Muscle layer of duodenum (tissue), 2 donors: ENCODE measurements at regions not wholly inside any gene's neighbourhood (a gene's known extent, or its start where the extent isn't known, plus 50 kb on each side); places are given as distances from the start of the nearest gene placed in this dataset.

Experiments used
- H3K27ac ChIP-seq: one replicate; pipeline ENCODE4 v1.7.0; 2013; ENCODE audit warnings: mild to moderate bottlenecking, low read length
- H3K27me3 ChIP-seq: one replicate; pipeline ENCODE4 v1.7.0; 2013; ENCODE audit warnings: low read depth, mild to moderate bottlenecking, control low read depth, low read length
- H3K36me3 ChIP-seq, 2 donors: one replicate each; pipeline ENCODE4 v1.7.0; 2013; ENCODE audit warnings: low read length in 2 of 2, control low read depth in 1 of 2, mild to moderate bottlenecking in 1 of 2; ENCODE audit not compliant: insufficient read depth in 2 of 2, control insufficient read depth in 1 of 2
- H3K4me1 ChIP-seq, 2 donors: one replicate each; pipeline ENCODE4 v1.7.0; 2013; ENCODE audit warnings: low read length in 2 of 2, mild to moderate bottlenecking in 2 of 2, control low read depth in 1 of 2, moderate library complexity in 1 of 2; ENCODE audit not compliant: insufficient read depth in 2 of 2, control insufficient read depth in 1 of 2
- H3K4me3 ChIP-seq, 2 donors: one replicate each; pipeline ENCODE4 v1.7.0; 2013; ENCODE audit warnings: low read length in 2 of 2, low read depth in 1 of 2, mild to moderate bottlenecking in 1 of 2
- H3K9me3 ChIP-seq, 2 donors: one replicate each; pipeline ENCODE4 v1.7.0; 2013; ENCODE audit warnings: low read length in 2 of 2, control low read depth in 1 of 2, mild to moderate bottlenecking in 1 of 2; ENCODE audit not compliant: control insufficient read depth in 1 of 2
- donor health status: healthy.

DNA sequence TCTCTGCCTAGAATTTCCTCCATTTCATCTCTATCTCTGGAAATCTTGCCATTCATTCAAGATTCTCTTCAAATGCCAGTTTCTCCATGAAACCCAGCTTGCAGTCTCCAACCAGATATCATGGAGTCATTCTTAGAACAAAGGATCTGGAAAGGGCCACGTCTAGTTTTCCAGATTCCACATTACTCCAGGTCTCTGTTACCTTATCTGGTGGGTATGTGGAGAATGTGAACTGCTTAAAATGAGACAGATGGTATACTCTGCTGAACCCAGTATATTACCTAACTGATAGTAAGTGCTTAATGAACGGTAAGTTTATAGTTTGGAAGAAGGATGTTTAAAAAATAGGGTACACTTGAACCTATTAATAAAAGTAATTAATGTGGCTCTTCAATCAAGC lies 52.3 kb upstream of the ZSWIM6 start:
- Histone ChIP-seq H3K27me3 (no peaks in the 10 kb centered on the region), H3K36me3 (no peaks in the 10 kb centered on the region), H3K9me3 (no peaks in the 10 kb centered on the region), H3K27ac (peak overlapping the region; percentile 24), H3K4me3 (no peak overlapping the region), H3K4me1 (peaks cover 6 to 20% of the 10 kb centered on the region in 2 donors)

DNA sequence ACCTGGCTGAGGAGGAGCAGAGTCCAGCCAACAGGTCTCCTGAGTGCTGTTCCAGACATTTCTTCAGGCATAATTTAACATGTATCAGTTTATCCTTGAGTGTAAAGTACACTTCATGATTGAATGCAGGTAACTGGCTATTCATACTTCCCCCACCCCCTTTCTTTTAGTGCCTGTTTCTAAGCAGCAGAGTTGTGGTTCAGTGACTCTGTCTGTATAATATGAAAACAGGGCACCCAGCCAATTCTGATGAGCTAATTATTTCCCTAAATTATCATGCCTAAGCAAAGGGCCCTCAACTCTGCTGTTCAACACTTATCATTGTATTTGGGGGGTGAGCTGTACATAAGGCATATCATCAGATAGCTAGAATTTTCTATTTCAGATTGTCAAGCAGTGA lies 51.9 kb upstream of the ZSWIM6 start:
- H3K27me3 ChIP-seq: no peaks in the 10 kb centered on the region
- H3K36me3 ChIP-seq: no peaks in the 10 kb centered on the region
- no peak overlapping the region for H3K4me3 ChIP-seq
- H3K27ac ChIP-seq: peak overlapping the region; percentile 24
- H3K4me1 ChIP-seq: peaks cover 6 to 17% of the 10 kb centered on the region in 2 donors
- H3K9me3 ChIP-seq: no peaks in the 10 kb centered on the region

DNA sequence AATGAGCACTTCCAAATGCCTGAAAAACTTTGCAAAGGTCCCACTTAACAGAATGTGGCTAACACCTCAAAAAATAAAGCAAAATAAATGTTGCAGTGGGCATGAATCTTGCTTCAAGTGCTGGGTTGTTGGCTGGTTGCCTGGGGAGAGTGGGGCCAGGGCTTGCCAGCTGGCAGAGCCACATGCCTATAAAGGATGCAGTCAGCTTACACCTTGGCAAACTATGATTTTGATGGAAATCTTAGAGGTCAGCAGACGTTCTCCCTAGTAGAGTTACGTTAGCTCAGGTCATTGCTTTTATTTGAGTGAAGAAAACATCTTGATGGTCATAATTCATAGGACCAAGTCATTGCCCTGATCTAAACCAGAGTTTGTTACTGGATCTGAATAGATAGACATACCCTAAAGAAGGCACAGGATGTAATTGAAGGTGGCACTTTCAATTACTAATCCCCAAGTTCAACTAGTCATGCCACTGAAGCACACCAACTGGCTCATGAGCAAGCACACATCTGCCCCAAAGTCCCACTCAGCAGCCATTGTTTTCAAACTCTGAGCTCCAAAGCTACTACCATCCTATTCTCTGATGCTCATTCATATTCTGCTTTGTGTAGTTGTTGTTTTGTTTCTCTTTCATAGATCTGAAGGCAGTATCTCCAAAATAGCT lies 51.2 kb upstream of the ZSWIM6 start:
- Histone ChIP-seq H3K4me3 (no peak overlapping the region), H3K36me3 (no peaks in the 10 kb centered on the region), H3K4me1 (peaks cover 6 to 17% of the 10 kb centered on the region in 2 donors), H3K27me3 (no peaks in the 10 kb centered on the region), H3K27ac (peak overlapping the region; percentile 14), H3K9me3 (no peaks in the 10 kb centered on the region)

DNA sequence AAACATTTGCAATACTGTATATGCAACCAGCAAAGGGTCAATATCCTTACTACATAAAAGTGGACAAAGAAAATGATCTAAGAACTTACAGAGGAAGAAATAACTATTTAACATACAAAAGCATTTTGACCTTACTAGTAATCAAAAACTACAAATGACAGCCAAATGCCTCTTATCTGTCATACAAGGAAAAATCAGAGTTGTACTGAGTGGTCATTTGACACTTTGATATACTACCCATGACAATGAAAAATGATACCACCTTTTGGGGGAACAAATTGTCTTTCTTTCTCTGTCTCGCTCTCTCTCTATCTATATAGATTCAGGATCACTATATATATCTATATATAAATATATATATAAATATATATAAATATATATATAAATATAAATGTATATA lies 50.4 kb upstream of the ZSWIM6 start:
- Histone ChIP-seq H3K27me3 (no peaks in the 10 kb centered on the region), H3K27ac (no peak overlapping the region), H3K36me3 (no peaks in the 10 kb centered on the region), H3K4me3 (no peak overlapping the region), H3K9me3 (no peaks in the 10 kb centered on the region), H3K4me1 (peaks cover 6 to 17% of the 10 kb centered on the region in 2 donors)
